Stomach (tissue), 4 donors: ENCODE measurements at regions not wholly inside any gene's neighbourhood (a gene's known extent, or its start where the extent isn't known, plus 50 kb on each side); places are given as distances from the start of the nearest gene placed in this dataset.

Experiments
- CTCF ChIP-seq, 7 experiments: fragments of 450-650 bp in 4 of 7; fragments of 200-600 bp in 3 of 7; sonication (generic) in 3 of 7; IDR thresholded peaks; one replicate each; pipeline ENCODE4 v1.5.1; 2016 to 2019; ENCODE audit warnings: antibody characterized with exemption in 7 of 7, control low read depth in 2 of 7, mild to moderate bottlenecking in 1 of 7
- EP300 ChIP-seq: sonication (generic); formaldehyde crosslinking; IDR thresholded peaks from one replicate; pipeline ENCODE4 v1.6.1; 2017; ENCODE audit warnings: antibody characterized with exemption
- POLR2A ChIP-seq, 4 donors: fragments of 450-650 bp; IDR thresholded peaks; one replicate each; pipeline ENCODE4 v1.6.1; 2016; ENCODE audit warnings: antibody characterized with exemption in 4 of 4, control low read depth in 2 of 4, mild to moderate bottlenecking in 1 of 4, moderate library complexity in 1 of 4
- POLR2AphosphoS5 ChIP-seq, 3 donors: sonication (generic); formaldehyde crosslinking; IDR thresholded peaks; one replicate each; pipeline ENCODE4 v1.6.1; 2016; ENCODE audit warnings: antibody characterized with exemption in 3 of 3

- TF ChIP-seq CTCF (IDR thresholded peaks at IDR 0.05) (no peak), POLR2A (IDR thresholded peaks at IDR 0.05) (no peak), POLR2AphosphoS5 (IDR thresholded peaks at IDR 0.05) (no peak), EP300 (no peak)
Observed at GRCh38 chr20:6921717-6922386, 154.4 kb downstream of the BMP2 start.
